OCI-LY1 (cell line): ENCODE measurements at regions not wholly inside any gene's neighbourhood (a gene's known extent, or its start where the extent isn't known, plus 50 kb on each side); places are given as distances from the start of the nearest gene placed in this dataset.

ENCODE experiments used
- CTCF ChIP-seq: fragments of 200-600 bp; sonication (generic), shearing (Covaris generic); IDR thresholded peaks from 2 replicates; pipeline ENCODE4 v1.5.1; 2017; ENCODE audit warnings: mild to moderate bottlenecking, antibody characterized with exemption, low read length, moderate library complexity, mixed read lengths
- EZH2 ChIP-seq: fragments of 200-600 bp; sonication (generic), shearing (Covaris generic); IDR thresholded peaks from 2 replicates; pipeline ENCODE4 v1.8.0; 2017; ENCODE audit warnings: borderline replicate concordance, mixed run types, mild to moderate bottlenecking, antibody characterized with exemption, low read length, moderate library complexity, mixed read lengths

GRCh38 chr4:151851354-151851753 lies 90.5 kb upstream of the GATB start:
- TF ChIP-seq EZH2 (no peak), CTCF (no peak)
